Stromal cell of bone marrow (primary cell): ENCODE measurements at regions not wholly inside any gene's neighbourhood (a gene's known extent, or its start where the extent isn't known, plus 50 kb on each side); places are given as distances from the start of the nearest gene placed in this dataset.
"Not testable (repeated sequence)": the region's sequence is repeated elsewhere in the genome, so short reads cannot be mapped to it uniquely, and the experiment has no call there.

Experiments
- DNase-seq: peaks from one replicate; pipeline ENCODE4 v3.0.0-alpha.2; 2012; ENCODE audit warnings: low read depth

- DNase-seq: no peak
These were observed 200.9 kb downstream of the AASDHPPT start for GRCh38 chr11:106278391-106278790.

GRCh38 chr11:106280036-106280435 lies 202.6 kb downstream of the AASDHPPT start:
- DNase-seq: no peak

GRCh38 chr11:106281455-106282173 lies 204.2 kb downstream of the AASDHPPT start:
- no peak for DNase-seq

GRCh38 chr11:106286881-106287504 lies 209.5 kb downstream of the AASDHPPT start:
- DNase-seq: no peak

GRCh38 chr11:106288057-106288456 lies 210.6 kb downstream of the AASDHPPT start:
- DNase-seq: no peak

GRCh38 chr11:106288822-106289387 lies 211.4 kb downstream of the AASDHPPT start:
- DNase-seq: no peak

- DNase-seq: no peak
These were observed 215.1 kb downstream of the AASDHPPT start for GRCh38 chr11:106292526-106292925.

GRCh38 chr11:106295974-106296373 lies 218.5 kb downstream of the AASDHPPT start:
- no peak for DNase-seq

- DNase-seq: no peak
These were observed 225.0 kb downstream of the AASDHPPT start for GRCh38 chr11:106302416-106302815.

- no peak for DNase-seq
These were observed 226.8 kb downstream of the AASDHPPT start for GRCh38 chr11:106304274-106304673.

- DNase-seq: no peak
These were observed 228.0 kb downstream of the AASDHPPT start for GRCh38 chr11:106305458-106305857.

- no peak for DNase-seq
These were observed 229.5 kb downstream of the AASDHPPT start for GRCh38 chr11:106306942-106307341.

GRCh38 chr11:106309070-106309684 lies 231.7 kb downstream of the AASDHPPT start:
- DNase-seq: no peak

GRCh38 chr11:106311531-106312230 lies 234.2 kb downstream of the AASDHPPT start:
- no peak for DNase-seq

- not testable (repeated sequence) for DNase-seq
These were observed 239.8 kb downstream of the AASDHPPT start for GRCh38 chr11:106317208-106317773.

GRCh38 chr11:106321601-106322000 lies 244.1 kb downstream of the AASDHPPT start:
- no peak for DNase-seq

- no peak for DNase-seq
These were observed 244.6 kb downstream of the AASDHPPT start for GRCh38 chr11:106322106-106322505.

GRCh38 chr11:106326087-106326486 lies 248.6 kb downstream of the AASDHPPT start:
- DNase-seq: no peak

- DNase-seq: no peak
These were observed 249.7 kb downstream of the AASDHPPT start for GRCh38 chr11:106327134-106327533.

GRCh38 chr11:106327637-106328036 lies 250.2 kb downstream of the AASDHPPT start:
- DNase-seq: no peak

GRCh38 chr11:106329273-106330018 lies 252.0 kb downstream of the AASDHPPT start:
- DNase-seq: no peak
